Ishikawa (cell line): ENCODE measurements at regions not wholly inside any gene's neighbourhood (a gene's known extent, or its start where the extent isn't known, plus 50 kb on each side); places are given as distances from the start of the nearest gene placed in this dataset.

Experiments
- MAX ChIP-seq: IDR thresholded peaks from 2 replicates; pipeline ENCODE4 v1.6.1; 2012
- TCF12 ChIP-seq: IDR thresholded peaks from 2 replicates; pipeline ENCODE4 v1.6.1; 2012; ENCODE audit warnings: low read depth
- YY1 ChIP-seq: IDR thresholded peaks from 2 replicates; pipeline ENCODE4 v1.6.1; 2012; ENCODE audit warnings: low read depth

DNA sequence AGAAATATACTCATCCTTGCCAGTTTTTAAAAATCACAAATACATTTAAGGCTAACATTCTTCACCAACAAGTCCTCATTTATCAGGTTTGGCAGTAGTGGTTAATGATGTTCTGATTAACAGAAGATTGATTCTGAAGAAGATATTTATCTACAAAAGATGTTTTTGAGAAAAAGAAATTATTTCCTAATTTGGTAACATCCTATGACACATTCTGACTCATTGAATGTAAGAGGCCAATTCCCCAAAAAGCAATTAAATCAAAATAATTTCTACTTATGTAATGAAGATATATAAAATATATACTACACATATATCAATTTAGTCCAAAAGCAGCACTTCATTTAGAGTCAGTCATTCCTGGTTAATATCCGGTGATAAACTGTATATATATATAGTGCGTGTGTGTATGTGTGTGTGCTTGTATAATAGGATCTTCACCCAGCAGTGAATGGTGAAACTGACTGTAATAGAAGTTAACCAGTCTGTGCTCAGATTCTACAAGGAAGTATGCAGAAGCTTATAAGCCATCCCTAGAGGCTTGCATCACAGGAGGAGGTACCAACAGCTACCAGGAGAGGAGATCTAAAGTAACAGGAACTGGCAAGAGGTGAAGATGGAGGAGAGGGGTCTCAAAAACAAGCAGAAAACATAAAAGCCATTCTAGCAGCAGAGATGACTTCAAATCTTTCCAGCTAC, 82.9 kb upstream of the MARCKS start:
- TF ChIP-seq MAX (no peak), YY1 (no peak), TCF12 (no peak)
